ENCODE measurements at regions not wholly inside any gene's neighbourhood (a gene's known extent, or its start where the extent isn't known, plus 50 kb on each side); places are given as distances from the start of the nearest gene placed in this dataset.

DNA sequence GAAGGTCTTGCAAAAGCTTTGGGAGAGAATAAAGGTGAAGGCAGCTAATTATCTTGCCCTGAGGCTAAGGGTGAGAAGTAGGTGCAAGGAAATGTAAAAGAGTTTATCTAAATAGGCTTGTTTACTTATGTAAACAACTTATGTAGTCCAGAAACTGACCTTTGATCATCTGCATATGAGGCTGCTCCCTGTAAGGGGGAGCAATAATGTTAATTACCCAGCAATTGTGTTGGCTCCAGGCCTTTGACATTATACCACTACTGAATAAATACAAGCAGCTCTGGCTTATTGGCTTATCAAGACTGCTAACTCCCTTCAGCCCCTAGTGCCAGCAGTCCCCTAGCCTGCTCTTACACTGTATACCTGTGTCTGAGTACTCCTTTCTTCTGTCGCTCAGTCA lies 303.7 kb upstream of the GNPDA2 start:
- 96 to 98% (median 96%) methylated on average over 1 of the region's 1 CpG for WGBS, 3 donors
- intact Hi-C loops (cut with DNase I) = no loop called here
- Histone ChIP-seq H3K4me3 (no peak overlapping the region), H3K36me3 (no peaks in the 10 kb centered on the region), H3K27ac (no peak overlapping the region), H3K4me1 (ENCODE audit: insufficient read depth) (no peaks in the 10 kb centered on the region), H3K9me3 (no peaks in the 10 kb centered on the region), H3K27me3 (no peaks in the 10 kb centered on the region)
- DNase-seq = no peak
- TF ChIP-seq POLR2A (IDR thresholded peaks at IDR 0.05) (no peak), EP300 (IDR thresholded peaks at IDR 0.05) (no peak)
- TF ChIP-seq, protein P1, sequence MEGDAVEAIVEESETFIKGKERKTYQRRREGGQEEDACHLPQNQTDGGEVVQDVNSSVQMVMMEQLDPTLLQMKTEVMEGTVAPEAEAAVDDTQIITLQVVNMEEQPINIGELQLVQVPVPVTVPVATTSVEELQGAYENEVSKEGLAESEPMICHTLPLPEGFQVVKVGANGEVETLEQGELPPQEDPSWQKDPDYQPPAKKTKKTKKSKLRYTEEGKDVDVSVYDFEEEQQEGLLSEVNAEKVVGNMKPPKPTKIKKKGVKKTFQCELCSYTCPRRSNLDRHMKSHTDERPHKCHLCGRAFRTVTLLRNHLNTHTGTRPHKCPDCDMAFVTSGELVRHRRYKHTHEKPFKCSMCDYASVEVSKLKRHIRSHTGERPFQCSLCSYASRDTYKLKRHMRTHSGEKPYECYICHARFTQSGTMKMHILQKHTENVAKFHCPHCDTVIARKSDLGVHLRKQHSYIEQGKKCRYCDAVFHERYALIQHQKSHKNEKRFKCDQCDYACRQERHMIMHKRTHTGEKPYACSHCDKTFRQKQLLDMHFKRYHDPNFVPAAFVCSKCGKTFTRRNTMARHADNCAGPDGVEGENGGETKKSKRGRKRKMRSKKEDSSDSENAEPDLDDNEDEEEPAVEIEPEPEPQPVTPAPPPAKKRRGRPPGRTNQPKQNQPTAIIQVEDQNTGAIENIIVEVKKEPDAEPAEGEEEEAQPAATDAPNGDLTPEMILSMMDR (IDR thresholded peaks at IDR 0.05) = no peak

DNA sequence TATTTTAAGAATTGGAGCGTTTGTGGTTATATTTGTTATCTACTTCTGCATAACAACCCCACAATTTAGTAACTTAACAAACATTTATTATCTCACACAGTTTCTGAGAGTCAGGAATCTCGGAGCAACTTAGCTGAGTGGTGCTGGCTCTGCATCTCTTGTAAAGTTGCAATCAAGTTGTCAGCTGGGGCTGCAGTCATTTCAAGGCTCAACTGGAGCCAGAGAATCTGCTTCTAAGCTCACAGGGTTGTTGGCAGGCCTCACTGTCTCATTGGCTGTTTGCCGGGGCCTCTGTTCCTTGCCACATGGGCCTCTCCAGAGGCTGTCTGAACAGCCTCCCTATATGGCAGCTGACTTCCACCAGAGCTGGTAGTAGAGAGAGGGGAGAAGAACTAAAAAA lies 281.2 kb upstream of the GNPDA2 start:
- no peaks in the 10 kb centered on the region for H3K4me1 ChIP-seq (ENCODE audit: insufficient read depth)
- H3K4me3 ChIP-seq = no peak overlapping the region
- no peak overlapping the region for H3K27ac ChIP-seq
- H3K36me3 ChIP-seq = no peaks in the 10 kb centered on the region
- H3K9me3 ChIP-seq = no peaks in the 10 kb centered on the region
- H3K27me3 ChIP-seq = no peaks in the 10 kb centered on the region
- TF ChIP-seq, protein P1 (IDR thresholded peaks at IDR 0.05) = no peak
- no peak for TF ChIP-seq POLR2A (IDR thresholded peaks at IDR 0.05)
- TF ChIP-seq EP300 (IDR thresholded peaks at IDR 0.05) = no peak
- DNase-seq = no peak
- WGBS, 3 donors = 49 to 59% (median 52%) methylated on average over 3 of the region's 3 CpGs
- intact Hi-C loops (cut with DNase I) = no loop called here

DNA sequence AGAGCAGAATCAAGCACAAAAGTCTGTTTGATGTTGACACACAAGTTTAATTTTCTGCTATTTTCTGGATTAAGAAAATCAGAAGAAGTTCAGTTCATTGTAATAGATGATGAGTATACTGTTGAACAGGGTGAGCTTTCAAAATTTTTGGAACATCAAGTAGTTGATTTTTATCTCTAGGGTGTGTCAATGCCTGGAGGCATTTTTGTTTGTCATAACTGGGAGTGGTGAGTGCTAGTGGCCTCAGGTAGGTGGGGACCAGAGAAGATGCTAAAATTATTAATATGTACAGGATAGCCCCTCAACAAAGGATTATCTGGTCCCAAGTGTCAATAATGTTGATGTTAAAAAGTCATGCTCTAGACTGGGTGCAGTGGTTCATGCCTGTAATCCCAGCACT lies 279.7 kb upstream of the GNPDA2 start:
- no peak overlapping the region for H3K27ac ChIP-seq
- DNase-seq = no peak
- no peaks in the 10 kb centered on the region for H3K9me3 ChIP-seq
- intact Hi-C loops (cut with DNase I) = no loop called here
- H3K36me3 ChIP-seq = no peaks in the 10 kb centered on the region
- no peaks in the 10 kb centered on the region for H3K4me1 ChIP-seq (ENCODE audit: insufficient read depth)
- TF ChIP-seq POLR2A (IDR thresholded peaks at IDR 0.05) = no peak
- no peak for TF ChIP-seq EP300 (IDR thresholded peaks at IDR 0.05)
- TF ChIP-seq, protein P1 (IDR thresholded peaks at IDR 0.05) = no peak
- no peaks in the 10 kb centered on the region for H3K27me3 ChIP-seq
- H3K4me3 ChIP-seq = no peak overlapping the region

DNA sequence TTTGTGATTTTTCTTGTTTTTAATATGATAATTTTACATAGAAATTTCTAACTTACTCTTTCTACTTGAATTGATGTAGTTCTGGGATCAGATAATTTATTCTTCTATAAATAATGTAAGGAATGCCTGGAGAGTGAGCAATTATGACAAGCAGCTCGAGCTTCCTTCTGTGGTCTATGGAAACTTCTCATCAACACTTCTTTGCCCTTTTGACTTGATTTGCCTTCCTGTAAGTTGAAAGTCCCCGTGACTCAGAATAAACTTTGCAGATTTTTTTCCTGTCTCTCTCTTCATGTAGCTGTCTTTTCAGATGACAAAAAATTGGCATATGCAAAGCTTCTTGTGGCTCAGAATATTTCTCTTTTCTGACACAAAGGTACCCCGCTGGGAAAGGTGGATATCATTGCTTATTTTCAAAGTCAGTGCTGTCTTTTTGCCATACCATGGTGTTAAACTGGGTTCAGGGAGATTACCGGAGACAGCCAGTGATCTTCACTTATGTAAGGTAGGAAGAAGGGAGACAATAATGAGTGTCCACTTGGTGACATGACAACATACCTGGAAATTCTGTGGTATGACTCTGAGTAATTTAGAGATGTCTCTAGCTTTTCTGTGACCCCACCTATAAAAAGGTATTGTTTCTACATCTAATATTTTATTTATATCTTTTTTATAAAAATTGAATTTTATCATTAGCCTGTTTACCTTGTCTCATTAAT lies 278.6 kb upstream of the GNPDA2 start:
- Histone ChIP-seq H3K4me1 (ENCODE audit: insufficient read depth) (no peaks in the 10 kb centered on the region), H3K9me3 (no peaks in the 10 kb centered on the region), H3K36me3 (no peaks in the 10 kb centered on the region), H3K4me3 (no peak overlapping the region), H3K27ac (no peak overlapping the region), H3K27me3 (no peaks in the 10 kb centered on the region)
- intact Hi-C loops (cut with DNase I) = no loop called here
- DNase-seq = no peak
- TF ChIP-seq POLR2A (IDR thresholded peaks at IDR 0.05) (no peak), EP300 (IDR thresholded peaks at IDR 0.05) (no peak)
- TF ChIP-seq, protein P1 (IDR thresholded peaks at IDR 0.05) = no peak
- WGBS, 3 donors = 50 to 67% (median 53%) methylated on average over 4 of the region's 4 CpGs
